ENCODE measurements at regions not wholly inside any gene's neighbourhood (a gene's known extent, or its start where the extent isn't known, plus 50 kb on each side); places are given as distances from the start of the nearest gene placed in this dataset.
A peak's percentile ranks its signal among the peaks of the same experiment; 100 is the strongest.

GRCh38 chr5:158434749-158435148 lies 575.8 kb upstream of the CLINT1 start:
- DNase-seq, result no peak

DNA sequence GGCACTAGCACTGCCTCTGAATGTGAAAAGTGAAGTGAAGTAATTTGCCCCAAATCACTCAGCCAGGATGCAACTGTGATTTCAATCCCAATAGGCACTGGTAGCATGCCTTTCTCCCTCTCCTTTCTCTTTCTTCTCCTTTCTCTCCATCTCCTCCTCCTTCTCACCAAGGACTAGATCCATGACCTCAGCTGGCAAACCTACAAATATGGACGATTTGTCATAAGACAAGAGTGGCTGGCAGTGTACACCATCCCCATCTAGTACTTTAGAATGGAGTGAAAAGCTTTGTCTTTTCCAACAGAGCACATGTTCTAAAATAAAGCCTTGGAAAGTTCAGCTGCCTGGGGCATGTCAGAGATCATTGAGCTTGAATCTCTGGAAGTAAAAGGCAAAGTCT lies 574.7 kb upstream of the CLINT1 start:
- no peak for DNase-seq

DNA sequence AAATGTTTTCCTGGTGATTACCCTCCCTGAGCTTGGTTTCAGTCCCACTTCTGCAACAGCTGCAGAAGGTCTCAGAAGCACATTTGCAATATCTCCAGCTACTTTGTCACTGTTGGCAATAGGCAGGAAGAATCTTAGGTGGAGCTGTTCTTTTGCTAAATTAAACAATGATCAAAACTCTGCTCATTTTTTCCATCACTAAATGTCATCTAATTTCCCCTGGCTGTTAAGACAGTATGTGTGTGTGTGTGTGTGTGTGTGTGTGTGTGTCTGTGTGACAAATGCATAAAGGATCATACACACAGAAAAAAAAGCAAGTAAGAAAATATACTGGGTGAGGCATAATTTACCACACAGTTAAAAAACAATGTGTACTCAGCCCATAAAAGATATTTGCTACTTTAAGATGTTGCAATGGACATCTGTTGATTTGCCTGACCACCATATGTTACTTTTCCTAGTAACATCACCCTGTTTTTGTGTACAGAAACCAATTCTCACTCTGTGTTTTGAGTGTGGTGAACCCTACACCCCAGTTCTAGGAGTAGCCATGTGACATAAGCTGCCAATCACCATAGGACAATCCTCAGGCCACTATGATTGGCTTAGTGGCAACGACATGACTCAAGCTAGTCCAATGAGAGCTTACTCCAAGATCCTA lies 572.6 kb upstream of the CLINT1 start:
- DNase-seq, result peak; percentile 12

- DNase-seq, result no peak
These were observed 571.8 kb upstream of the CLINT1 start for GRCh38 chr5:158430798-158431167.

DNA sequence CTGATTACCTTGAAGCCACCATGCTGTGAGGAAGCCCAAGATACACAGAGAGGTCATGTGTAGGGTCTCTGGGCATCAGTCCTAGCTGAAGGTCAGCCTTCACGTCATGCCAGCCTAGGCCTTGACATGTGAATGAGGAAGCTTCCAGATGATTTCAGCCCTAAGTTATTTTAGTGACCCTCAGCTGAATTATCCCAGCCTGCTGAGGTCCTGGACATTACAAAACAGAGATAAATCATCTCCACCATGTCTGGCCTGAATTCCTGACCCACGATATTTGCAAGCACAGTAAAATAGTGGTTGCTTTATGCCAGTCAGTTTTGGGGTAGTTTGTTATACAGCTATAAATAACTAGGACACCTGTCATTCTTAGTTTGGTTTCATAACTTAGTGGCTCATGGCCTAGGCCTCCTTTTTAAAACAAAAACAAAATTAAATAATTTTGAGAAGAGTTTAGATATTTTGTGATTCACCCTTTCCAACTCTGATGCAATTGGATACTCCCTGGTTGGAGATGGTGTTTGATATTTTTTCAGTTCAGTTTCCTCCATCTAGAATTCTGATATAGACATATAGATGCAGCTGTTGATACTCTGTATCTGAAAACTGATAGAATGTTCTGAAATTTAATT lies 571.3 kb upstream of the CLINT1 start:
- DNase-seq, result no peak

- DNase-seq, result no peak
These were observed 570.6 kb upstream of the CLINT1 start for GRCh38 chr5:158429564-158429963.

GRCh38 chr5:158423623-158424200 lies 564.8 kb upstream of the CLINT1 start:
- no peak for DNase-seq

GRCh38 chr5:158422653-158423515 lies 563.9 kb upstream of the CLINT1 start:
- DNase-seq, result no peak

- DNase-seq, result no peak
These were observed 562.4 kb upstream of the CLINT1 start for GRCh38 chr5:158421319-158421718.

DNA sequence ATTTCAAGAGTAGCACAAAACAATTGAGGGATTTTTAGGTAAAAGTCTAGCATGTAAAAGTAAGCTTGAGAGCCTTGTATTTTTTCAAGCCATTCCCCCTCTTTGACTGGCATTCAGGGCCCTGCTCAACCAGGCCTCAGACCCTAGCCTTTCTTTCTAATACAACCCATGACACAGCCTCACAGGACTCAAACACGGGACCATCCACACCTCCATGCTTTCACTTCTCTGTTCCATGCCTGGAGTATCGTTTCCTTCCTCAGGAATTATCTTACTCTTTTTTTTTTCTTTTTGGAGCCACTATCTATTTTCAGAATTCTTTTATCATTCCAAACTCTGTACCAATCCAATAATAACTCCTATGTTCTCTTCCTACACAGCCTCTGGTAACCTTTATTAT lies 560.2 kb upstream of the CLINT1 start:
- no peak for DNase-seq

- DNase-seq, result no peak
These were observed 555.8 kb upstream of the CLINT1 start for GRCh38 chr5:158414780-158415179.

DNA sequence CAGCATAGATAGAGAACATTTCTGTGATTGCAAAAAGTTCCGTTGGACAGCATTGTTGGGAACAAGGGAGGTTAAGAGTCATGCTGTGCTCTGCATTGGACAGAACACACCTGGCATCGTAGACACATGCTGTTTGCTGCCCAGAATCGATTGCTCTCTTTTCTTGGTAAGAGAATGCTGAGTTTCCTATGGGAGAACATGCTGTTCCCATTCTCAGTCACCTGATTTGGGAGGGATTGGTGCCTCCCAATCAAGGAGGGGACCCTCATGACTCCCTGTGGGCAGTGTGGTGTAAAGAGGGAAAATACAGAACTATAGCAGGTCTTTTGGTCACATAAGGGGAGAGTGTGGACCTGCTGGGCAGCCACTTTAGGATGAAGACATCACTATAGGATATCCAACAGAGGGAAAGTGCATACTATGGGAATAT lies 555.4 kb upstream of the CLINT1 start:
- DNase-seq, result no peak

GRCh38 chr5:158413122-158413680 lies 554.3 kb upstream of the CLINT1 start:
- no peak for DNase-seq

DNA sequence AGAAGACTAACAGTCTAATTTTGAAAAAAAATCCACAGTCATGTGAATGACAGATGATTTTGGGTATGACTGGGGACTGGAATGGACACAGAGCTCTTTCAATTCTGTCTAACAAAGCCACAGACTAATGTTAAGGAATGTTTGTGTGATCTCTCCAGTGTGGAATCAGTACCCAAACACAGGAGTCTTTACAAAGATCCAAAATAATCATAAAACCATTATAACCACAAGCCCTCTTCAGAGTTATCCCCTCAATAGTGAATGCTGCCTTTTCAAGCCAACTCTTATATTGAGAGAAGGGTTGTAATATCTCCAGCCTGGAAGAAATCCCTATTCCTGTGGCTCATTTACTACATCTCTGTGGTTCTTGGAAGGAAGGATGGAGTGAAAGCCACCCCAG lies 552.0 kb upstream of the CLINT1 start:
- no peak for DNase-seq

- no peak for DNase-seq
These were observed 550.6 kb upstream of the CLINT1 start for GRCh38 chr5:158409507-158409906.

DNA sequence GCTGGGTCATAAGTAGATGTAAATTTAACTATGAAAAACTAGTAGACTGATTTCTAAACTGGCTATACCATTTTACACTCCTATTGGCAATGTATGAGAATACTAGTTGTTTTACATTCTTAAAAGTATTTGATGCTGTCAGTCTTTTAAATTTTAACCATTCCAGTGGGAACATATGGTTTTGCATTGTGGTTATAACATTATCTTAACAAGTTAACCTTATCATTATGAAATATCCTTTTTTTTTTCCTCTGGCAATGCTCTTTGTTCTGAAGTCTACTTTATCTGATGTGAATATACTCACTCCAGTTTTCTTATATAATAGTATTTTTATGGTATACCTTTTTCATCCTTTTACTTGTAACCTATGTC lies 548.9 kb upstream of the CLINT1 start:
- no peak for DNase-seq

DNA sequence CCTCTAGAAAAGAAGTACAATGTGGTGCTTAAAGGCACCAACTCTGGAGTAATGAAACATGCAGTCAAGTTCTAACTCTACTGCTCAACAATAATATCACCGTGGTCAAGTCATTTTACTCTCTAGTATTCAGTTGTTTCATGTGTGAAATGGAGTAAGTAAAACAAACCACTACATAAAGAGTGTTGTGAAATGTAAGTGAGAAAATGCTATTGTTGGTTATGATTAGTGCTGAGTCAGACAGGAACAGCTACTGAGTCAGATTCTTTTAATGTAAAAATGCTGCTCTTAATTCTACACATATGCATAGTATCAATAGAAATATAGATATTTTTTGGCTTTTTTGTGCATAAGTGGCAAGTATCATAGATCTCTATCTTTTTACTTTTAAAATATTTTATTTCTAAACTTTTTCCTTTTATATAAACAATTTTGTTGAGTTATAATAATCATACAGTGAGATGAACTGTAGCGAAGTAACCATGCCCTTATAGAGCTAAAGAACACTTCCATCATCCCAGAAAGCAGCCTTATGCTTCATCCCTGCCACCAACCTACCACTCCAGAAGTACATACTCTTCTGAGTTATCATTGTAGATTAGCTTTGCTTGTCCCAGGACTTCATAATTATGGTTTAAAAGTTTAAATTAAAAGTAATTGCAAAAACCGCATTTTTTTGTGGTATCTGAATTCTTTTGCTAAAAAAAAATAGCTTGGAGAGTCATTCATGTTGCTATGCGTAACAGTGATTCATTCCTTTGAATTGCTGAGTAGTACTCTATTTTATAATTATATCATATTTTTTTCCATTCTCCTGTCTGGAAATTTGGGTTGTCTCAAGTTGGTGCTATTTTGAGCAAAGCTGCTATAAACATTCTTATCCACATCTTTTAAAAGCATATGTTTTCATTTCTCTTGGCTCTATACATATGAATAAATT lies 548.2 kb upstream of the CLINT1 start:
- DNase-seq, result no peak

DNA sequence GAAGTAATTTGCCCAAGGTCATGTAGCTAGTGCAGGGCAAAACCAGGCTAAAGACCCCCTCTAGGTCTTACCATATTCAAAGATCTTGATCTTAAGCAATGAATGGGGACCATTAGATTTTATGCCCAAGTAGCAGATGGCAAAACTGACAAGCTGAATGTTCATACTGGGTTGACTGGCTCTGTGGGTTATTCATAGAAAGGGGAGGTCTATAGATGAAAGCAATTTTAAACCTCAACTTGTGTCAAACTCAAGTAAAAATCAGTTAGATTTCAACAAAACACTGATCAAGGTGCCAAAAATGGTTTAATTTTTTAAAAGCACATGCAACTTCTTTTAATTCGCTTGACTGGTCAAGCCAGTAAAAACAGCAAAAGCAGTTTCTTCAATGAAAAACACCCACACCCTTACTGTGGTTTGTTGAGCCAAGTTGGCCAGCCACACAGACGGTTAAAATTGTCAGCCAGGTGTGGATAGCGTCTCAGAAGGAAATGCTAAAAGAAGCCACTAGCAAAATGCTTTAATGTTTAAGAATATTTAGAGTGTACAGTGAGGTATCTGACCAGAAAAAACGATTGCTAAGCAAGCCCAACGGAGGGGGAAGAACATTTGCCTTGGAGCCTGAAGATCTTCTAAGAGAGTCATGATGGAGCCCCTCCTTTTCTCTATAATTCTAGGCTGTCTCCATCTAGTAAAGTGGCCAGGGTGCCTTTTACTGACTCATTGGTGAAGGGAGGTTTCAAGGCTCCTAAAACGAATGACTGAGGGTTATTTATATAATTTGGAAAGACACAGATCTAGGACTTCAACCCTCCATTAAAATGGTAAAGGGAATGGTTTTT lies 539.6 kb upstream of the CLINT1 start:
- DNase-seq, result peak; percentile 10

GRCh38 chr5:158397278-158397677 lies 538.3 kb upstream of the CLINT1 start:
- no peak for DNase-seq

DNA sequence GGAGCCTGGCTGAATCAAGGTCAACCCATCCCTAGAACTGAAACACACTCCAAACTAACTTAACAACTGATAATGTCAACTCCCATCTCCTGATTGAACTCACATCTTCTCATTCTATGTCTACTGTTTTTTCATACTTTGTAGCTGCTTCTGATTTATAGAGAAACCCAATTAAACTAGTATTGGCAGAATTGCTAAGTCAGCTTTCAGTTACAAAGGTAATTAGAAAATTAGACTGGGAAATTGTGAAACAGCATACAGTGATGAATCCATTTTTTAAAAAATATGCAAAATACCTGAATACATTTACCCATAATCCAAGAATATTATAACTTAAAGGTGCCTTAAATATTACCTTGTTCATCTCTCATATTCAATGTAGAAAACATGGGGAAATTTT lies 535.2 kb upstream of the CLINT1 start:
- DNase-seq, result no peak

GRCh38 chr5:158393457-158393856 lies 534.5 kb upstream of the CLINT1 start:
- no peak for DNase-seq

Measured in RPMI8226 (cell line).